Tibial nerve (tissue), 4 donors: ENCODE measurements at regions not wholly inside any gene's neighbourhood (a gene's known extent, or its start where the extent isn't known, plus 50 kb on each side); places are given as distances from the start of the nearest gene placed in this dataset.

Source experiments
- EP300 ChIP-seq, 2 donors: sonication (generic); formaldehyde crosslinking; IDR thresholded peaks; one replicate each; pipeline ENCODE4 v1.6.1; 2017; ENCODE audit warnings: antibody characterized with exemption in 2 of 2, mild to moderate bottlenecking in 1 of 2
- POLR2A ChIP-seq, 2 donors: fragments of 450-650 bp; IDR thresholded peaks; one replicate each; pipeline ENCODE4 v1.6.1; 2017; ENCODE audit warnings: antibody characterized with exemption in 2 of 2, mild to moderate bottlenecking in 2 of 2, moderate library complexity in 2 of 2
- TF ChIP-seq, protein P1 (sequence below), 5 experiments: fragments of 200-600 bp in 3 of 5; fragments of 450-650 bp in 2 of 5; sonication (generic) in 3 of 5; IDR thresholded peaks; one replicate each; pipeline ENCODE4 v1.5.1; 2016 to 2019; ENCODE audit warnings: antibody characterized with exemption in 5 of 5, mild to moderate bottlenecking in 3 of 5, moderate library complexity in 2 of 5

DNA sequence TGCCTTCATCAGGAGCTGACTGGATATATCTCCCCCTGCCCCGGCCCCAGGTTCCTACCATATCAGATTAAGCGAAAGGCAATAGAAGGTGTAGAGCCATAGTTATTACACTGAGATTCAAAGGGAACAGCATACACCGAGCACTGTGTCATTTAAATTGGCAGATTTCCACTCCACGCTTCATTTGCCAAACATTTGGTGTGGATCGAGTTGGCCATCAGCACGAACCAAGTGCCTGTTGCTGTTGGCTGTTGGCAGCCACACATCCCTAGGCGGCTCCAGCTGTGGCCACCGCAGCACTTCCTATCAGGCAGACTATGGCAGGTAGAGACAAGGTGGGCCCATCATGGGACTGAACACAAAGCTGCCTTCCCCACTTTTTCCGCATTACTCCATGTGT is 115.8 kb downstream of the CCNA1 start:
- TF ChIP-seq, protein P1, sequence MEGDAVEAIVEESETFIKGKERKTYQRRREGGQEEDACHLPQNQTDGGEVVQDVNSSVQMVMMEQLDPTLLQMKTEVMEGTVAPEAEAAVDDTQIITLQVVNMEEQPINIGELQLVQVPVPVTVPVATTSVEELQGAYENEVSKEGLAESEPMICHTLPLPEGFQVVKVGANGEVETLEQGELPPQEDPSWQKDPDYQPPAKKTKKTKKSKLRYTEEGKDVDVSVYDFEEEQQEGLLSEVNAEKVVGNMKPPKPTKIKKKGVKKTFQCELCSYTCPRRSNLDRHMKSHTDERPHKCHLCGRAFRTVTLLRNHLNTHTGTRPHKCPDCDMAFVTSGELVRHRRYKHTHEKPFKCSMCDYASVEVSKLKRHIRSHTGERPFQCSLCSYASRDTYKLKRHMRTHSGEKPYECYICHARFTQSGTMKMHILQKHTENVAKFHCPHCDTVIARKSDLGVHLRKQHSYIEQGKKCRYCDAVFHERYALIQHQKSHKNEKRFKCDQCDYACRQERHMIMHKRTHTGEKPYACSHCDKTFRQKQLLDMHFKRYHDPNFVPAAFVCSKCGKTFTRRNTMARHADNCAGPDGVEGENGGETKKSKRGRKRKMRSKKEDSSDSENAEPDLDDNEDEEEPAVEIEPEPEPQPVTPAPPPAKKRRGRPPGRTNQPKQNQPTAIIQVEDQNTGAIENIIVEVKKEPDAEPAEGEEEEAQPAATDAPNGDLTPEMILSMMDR (IDR thresholded peaks at IDR 0.05): no peak
- TF ChIP-seq EP300 (IDR thresholded peaks at IDR 0.05): no peak
- no peak for TF ChIP-seq POLR2A (IDR thresholded peaks at IDR 0.05)
